HG02852 (cell line): ENCODE measurements at regions not wholly inside any gene's neighbourhood (a gene's known extent, or its start where the extent isn't known, plus 50 kb on each side); places are given as distances from the start of the nearest gene placed in this dataset.
A peak's percentile ranks its signal among the peaks of the same experiment; 100 is the strongest.
"Not testable (repeated sequence)": the region's sequence is repeated elsewhere in the genome, so short reads cannot be mapped to it uniquely, and the experiment has no call there.

Experiments used
- ATAC-seq: cut with Tn5 transposase; IDR thresholded peaks from one replicate; pipeline ENCODE4 v1.9.1; 2021; ENCODE audit warnings: mild to moderate bottlenecking, moderate library complexity; ENCODE audit not compliant: unreplicated experiment

GRCh38 chr18:2143636-2144035 lies 427.7 kb downstream of the METTL4 start:
- no peak for ATAC-seq

GRCh38 chr18:2144811-2145210 lies 426.5 kb downstream of the METTL4 start:
- ATAC-seq: no peak

GRCh38 chr18:2146092-2146491 lies 425.2 kb downstream of the METTL4 start:
- ATAC-seq: no peak

- no peak for ATAC-seq
Measured at GRCh38 chr18:2146754-2147153, 424.6 kb downstream of the METTL4 start.

- no peak for ATAC-seq
Measured at GRCh38 chr18:2147476-2148230, 423.7 kb downstream of the METTL4 start.

- ATAC-seq: no peak
Measured at GRCh38 chr18:2148823-2149222, 422.5 kb downstream of the METTL4 start.

- ATAC-seq: no peak
Measured at GRCh38 chr18:2150566-2150965, 420.7 kb downstream of the METTL4 start.

- no peak for ATAC-seq
Measured at GRCh38 chr18:2154278-2154677, 417.0 kb downstream of the METTL4 start.

GRCh38 chr18:2164644-2165550 lies 406.4 kb downstream of the METTL4 start:
- ATAC-seq: no peak

- ATAC-seq: not testable (repeated sequence)
Measured at GRCh38 chr18:2166876-2167275, 404.4 kb downstream of the METTL4 start.

GRCh38 chr18:2168022-2168421 lies 403.3 kb downstream of the METTL4 start:
- no peak for ATAC-seq

- no peak for ATAC-seq
Measured at GRCh38 chr18:2169656-2170055, 401.6 kb downstream of the METTL4 start.

GRCh38 chr18:2171840-2172625 lies 399.3 kb downstream of the METTL4 start:
- no peak for ATAC-seq

- no peak for ATAC-seq
Measured at GRCh38 chr18:2172881-2173280, 398.4 kb downstream of the METTL4 start.

GRCh38 chr18:2173486-2173885 lies 397.8 kb downstream of the METTL4 start:
- no peak for ATAC-seq

GRCh38 chr18:2178036-2178435 lies 393.3 kb downstream of the METTL4 start:
- ATAC-seq: no peak

GRCh38 chr18:2179498-2180183 lies 391.7 kb downstream of the METTL4 start:
- no peak for ATAC-seq

GRCh38 chr18:2180586-2180985 lies 390.7 kb downstream of the METTL4 start:
- ATAC-seq: no peak

GRCh38 chr18:2183432-2183831 lies 387.9 kb downstream of the METTL4 start:
- ATAC-seq: no peak

GRCh38 chr18:2186967-2187366 lies 384.3 kb downstream of the METTL4 start:
- ATAC-seq: no peak

- ATAC-seq: peak; percentile 50
Measured at GRCh38 chr18:2188258-2188657, 383.0 kb downstream of the METTL4 start.
